T-helper 2 cell (primary cell): ENCODE measurements at regions not wholly inside any gene's neighbourhood (a gene's known extent, or its start where the extent isn't known, plus 50 kb on each side); places are given as distances from the start of the nearest gene placed in this dataset.

ENCODE experiments used
- DNase-seq, 5 experiments: peaks; one replicate each; pipeline versions ENCODE4 v3.0.0 to v3.0.0-alpha.2; 2012 to 2022

DNA sequence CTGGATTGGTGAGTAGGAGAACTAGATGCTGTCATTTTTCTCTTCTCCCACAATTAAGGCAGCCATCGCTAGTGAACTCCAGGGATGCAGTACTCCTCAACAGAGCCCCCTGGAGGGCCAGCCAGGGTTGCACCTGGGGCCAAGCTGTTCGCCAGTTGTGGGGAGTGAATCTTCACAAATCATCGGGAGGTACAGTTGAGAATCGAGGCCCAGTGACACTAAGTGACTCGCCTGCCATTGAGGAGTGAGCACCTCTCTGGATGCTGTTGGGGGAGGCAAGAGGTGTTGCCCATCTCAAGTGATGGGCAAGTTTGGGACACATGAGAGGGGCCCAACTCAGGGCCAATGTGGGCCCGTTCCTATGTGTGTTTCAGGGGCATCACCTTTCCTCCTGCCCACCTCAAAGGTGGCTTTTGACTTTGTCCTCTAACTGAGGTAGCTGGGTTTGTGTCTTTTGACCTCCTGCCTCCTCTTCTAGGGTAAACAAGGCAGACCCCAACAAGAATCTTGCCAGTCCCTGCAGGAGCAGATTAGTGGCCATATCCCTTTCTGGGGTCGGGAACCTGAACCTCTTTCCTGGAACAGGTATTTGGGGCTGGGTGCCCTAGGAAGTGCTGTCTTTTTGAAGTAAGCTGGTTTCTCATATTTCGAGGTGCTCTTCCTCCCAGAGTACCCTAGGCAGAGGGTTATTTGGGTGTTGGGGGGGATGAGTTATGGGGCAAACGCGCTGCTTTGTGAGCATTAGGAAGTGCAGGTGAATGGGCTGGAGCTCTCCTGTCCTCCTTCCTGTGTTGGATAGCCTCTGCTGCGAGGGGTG is 181.2 kb downstream of the MACROH2A1 start:
- DNase-seq: no peak

DNA sequence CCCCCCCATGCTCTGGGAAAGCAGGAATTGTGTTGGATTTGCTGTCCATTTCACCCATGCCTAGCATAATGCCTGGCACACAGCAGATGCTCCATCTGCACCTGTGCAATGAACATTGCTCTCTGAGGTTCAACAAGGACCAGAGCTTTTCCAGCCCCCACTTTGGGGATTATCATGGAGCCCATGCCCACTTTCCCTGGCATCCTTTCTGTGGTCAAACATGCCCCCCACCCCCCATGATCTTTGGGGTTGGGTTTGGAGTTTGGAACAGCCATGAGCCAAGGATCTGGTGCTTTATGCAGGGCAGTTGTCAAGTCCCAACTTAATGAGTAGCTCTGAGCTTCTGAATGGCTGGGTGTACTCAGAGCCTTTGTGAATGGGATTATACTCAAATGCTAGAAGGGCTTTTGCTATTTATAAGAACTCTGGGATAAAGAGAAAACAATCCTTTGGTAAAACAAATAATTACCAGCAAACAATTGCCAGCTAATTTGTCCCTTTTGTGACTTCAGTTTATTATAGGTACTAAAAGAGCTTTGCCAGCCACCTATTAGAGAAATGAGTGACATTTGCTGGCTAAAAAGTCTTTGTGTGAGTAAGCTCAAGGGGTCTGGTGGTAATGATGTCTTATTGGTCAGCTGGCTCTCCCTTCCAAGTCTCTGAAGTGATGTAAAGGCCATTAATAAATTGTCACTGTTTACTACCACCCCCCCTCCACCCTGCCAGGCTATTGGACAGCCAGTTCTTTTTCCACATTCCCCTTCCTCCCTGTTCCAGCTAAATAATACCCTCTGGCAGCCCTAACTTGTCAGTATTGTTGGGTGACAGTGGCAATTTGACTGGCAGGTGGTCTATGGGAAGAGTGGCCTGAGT is 182.3 kb downstream of the MACROH2A1 start:
- no peak for DNase-seq

DNA sequence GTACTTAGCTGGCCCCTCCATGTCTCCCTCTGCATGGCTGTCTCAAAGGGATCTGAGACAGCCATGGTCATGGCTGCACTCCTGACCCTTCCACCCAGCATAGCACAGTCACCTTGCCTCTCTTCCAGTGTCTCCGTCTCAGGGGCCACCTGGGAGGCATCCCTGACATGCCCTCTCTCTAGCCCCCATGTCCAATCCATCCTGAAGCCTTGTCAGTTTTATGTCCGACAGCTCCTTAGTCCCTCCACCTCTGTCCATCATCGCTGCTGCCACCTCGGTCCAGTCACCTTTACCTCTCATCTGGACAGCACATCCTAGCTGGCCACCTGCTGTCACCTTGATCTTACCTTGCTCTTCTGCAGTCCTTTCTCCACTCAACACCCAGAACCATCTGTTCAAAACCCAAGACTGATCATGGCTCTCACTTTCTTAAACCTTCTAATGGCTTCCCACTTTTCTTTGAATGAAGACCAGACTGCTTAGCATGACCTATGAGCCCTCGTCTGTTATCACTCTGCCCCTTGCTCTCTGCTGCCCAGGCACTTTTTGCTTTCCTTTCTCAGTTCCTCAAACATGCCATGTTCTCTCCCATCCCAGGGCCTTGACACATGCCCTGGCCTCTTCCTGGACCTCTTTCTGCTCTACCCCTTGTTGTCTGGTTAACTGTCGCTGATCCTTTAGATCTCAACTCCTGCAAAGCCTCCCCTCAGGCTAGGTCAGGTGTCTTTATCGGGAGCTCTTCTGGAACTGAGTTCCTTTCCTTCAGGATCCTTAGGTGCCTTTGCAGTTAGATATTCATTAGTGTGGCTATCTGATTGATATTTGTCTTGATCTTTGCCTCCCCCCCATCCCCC is 181.8 kb upstream of the PITX1 start:
- no peak for DNase-seq

DNA sequence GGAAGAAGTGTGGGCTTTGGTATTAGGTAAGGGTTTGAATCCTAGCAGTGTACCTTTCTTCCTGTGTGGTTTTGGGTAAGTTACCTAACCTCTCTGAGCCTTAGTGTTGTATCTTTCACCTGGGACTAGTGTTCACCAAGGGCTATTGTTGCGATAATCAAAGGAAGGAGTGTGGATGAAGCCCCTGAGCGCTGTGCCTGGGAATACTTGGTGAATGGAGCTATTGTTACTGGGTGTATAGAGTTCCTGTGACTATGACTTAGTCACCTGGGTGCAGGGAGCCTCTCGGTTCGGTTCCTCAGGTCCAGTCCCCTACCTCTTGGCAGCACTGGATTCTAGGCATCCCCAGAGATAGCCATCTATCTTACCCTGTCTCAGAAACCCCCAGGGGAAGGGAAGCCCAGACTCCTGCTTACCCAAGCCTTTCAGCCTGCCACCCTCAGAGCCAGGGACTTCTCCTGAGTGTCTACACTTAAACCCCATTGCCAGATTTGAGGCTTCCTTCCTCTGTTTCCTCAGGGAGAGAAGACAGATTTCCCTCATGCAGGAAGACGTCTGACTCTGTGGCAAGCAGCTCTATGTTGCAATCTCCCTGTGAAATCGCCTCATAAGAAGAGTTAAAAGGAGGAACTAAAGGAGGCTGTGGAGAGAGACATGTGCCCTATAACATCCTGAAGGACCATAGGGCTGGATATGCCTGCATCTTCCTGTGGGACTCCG is 181.0 kb upstream of the PITX1 start:
- DNase-seq: no peak

DNA sequence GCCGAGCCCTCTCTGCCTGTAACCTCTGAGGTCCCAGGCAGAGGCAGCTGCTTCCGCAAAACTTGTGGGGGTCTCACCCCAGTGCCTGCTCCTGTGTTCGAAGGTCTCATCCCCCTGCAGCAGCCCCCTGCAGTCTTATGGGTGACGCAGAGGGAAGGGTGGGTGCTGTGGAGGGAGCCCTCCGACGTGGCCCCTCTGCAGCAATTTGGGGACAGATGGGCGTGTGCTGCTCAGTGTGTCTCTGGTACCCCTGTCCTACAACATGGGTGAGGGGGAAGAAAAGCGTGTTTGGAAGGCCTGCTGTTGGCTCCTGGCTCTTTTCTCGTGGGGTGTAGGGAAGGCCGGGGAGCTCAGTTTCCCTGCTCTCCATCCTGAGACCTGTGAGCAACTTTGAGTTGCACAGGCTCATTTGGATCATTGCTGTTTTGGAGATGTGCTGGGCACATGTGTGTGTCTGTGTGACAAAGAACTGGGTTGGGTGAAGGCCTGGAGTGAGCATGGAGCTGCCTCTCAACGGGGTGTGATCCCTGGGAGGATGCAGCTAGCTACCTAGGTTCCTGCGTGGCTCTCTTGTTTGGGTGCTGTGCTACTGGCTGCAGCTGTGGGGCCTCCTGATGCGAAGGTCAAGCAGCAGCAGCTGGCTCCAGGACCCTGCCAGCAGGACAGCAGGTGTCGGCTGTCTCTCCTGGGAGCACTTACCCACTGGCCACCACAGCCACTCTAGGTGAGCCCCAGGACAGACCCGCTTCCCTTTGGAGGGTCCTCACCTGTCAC is 179.6 kb upstream of the PITX1 start:
- no peak for DNase-seq

DNA sequence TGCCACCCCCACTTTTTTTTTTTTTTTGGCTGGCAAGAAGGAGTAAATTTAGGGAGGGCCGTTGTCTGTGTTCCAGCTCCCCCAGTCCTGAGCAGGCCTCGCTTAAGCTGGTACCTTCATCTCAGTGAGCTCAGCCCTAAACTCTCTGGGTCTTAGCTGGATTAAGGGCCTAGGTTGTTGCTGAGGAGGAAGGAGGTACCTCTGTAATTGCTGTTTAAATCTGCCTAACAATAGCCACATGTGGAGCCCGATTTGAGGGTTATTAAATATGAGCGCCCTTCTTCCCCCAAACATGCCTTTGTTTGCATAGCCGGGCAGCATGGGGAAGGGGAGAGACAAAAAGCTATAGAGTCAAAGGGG is 179.0 kb upstream of the PITX1 start:
- DNase-seq: no peak

DNA sequence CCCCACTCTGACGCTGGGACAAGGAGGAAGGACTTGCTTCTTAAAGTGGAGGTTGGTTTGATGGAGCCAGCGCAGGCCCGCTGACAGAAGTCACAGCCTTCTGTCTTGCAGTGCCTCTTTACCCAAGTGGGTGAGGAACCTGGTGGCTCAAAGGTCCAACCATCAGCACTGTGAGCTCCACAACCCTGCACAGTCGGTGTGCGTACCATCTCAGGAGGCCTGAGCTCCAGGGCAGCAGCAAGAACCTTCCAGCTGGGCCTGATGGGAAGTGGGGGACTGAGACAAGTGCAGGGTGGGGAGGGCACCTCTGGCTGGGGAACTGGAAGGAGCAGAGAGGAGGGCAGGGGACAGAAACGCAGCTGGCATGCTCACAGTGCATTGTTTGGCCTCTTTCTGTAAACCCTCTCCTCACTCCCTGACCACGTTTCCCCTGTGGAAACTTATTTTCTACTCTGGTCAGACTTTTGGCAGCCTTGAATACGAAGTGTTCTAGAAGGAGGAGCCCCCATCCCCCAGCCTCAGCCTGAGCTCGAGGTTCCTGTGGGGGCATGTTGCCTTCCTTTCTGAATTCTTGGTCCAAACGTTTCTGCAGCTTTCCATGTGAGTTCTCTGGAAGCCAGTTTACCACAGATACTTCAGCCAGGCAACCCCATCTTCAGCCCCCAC is 178.5 kb upstream of the PITX1 start:
- no peak for DNase-seq

DNA sequence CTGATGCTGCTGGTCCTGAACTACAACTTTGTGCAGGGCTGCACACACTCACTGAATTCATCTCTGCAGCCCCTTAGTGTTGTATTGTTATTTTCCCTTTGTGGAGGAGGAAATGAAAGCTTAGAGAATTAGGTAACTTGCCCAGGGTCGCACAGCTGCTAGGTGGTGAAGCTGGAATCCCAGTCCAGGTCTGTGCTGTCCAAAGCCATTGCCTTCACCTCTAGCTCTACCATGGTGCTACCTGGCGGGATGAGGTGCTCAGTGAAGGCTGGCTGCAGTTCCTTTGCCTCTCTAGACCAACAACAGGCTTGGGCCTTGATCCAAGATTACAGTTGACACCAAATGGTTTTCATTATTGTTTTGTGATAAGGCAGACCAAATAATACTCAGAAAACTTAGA is 177.8 kb upstream of the PITX1 start:
- DNase-seq: no peak

DNA sequence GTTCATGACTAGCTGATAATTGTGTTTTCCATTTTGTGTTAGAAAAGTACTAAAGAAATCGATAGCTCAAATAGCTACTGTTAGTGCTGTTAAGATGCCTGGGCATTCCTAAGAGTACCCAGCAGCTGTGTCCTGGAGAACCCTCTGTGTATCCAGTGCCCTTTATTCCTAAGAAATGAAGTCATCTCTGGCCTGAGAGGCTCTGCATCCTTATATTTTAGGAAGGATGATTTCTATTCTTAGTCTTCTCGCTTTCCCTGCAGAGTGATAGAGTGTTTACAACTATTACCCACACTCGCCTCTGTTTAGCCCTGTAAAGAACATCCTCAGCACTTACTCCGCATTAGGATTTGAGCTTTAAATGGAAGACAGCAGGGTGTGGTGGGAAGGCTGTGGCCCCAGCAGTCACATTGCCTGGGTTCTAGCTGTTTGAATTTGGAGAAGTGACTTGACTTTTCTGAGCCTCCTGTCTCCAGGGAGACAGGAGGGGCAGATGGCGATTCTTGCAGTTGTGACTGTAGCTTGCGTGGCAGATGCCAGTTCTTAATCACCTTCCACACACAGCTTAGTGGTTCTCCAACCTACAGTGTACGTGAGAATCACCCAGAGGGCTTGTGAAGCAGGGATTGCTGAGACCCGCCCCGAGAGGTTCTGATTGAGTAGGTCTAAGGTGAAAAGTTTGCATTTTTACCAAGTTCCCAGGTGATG is 177.2 kb upstream of the PITX1 start:
- DNase-seq: no peak

DNA sequence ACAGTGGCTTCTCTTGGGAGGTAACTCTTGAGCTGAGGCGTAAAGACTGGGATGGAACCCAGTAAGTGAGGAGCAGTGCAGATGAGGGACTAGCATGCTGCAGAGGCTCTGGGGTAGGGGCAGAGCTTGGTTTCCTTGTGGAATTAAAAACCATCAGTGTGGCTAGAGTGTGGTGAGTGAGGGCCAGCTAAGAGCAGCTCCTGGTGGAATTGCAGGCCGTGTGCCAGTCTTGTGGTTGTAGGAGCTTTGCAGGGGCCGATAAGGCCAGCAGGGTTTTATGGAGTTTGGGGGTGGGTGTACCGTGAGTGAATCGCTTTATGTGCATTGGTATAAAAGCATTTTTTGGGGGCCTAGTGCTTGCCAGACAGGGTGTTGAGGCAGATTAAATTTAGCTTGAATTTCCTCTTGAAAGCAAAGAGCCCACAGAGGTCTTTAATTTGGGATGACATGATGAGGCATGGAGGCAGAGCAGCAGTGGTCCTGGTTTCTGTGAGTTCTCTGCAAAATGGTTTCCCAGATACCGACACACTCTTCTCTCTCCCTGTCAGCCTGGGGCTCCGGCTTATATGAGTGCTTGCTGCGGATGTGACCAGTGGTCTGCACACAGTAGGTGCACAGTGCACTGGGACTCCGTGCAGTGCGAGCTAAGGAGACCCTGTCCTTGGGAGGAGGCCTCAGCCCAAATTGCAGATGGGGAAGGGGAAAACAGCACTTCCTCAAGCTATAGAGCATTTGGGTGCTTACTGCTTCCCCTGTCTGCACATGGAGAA is 176.4 kb upstream of the PITX1 start:
- no peak for DNase-seq

DNA sequence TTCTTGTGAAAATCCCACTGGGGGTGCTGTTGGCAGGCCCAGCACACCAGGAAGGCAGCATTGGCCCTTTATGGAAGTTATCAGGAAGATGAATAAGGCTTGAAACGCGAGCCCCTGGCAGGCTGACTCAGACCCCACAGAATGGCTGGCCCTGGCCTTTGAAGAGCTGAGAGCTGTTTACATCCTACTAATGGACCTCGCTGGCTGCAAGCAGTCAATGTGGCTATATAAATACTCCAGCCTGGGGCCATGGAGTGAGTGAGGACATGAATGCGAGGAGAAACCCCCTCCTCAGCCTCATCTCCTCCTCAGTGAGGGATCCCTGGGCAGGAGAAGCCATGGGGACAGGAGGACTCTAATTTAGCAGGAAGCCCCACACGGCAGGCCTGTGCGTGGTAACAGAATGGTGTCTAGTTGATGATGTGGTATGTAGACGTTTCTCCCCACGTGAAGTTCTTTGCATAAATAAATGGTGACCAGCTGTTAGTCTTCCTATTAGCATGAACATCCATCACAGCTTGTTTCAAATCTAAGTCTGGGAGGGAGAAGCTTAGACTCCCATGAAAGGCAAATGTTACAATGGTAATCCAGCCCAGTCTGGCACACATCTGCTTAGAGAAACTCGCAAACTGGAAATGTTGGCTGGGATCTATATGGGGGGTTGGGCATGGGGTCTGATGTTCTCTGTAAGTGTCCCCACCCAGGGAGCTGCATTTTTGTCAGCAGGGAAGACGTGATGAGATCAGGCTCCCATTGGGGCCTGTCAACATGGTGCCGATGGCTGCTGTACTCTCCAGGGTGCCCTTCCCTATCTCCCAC is 175.1 kb upstream of the PITX1 start:
- DNase-seq: no peak

DNA sequence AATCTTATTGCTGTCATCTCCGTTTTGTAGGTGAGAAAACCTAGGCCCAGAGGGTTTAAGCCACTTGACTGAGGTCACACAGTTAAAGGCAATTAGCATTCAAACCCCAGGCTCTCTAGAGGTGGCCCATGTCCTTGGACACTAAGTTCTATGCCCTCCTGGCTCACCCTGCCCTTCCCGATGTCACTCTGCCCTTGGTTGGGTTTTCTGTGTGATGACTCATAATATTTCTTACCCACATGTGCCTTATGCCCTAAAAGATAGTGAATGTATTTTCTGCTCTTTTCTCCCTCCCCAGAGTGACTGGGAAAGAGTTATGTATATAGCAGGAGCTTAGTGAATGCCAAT is 174.5 kb upstream of the PITX1 start:
- DNase-seq: no peak

DNA sequence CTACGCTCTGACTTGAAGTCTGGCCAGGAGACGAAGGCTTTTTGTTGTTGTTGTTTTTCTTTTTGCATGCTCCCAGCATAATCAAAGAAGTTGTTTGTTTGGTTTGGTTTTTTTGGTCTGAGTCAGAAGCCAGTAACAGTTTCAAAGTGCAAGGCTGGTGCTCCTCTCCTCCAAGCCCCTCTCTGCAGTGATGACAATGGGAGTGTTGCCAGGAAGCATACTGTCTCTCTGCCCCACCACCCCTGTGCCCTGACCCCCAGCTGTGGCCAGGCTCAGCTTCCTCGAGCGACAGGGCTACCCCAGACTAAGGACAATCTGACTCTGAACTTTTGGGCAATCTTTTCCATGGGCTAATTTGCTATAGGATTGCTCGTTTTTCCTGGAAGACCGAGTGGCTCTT is 173.8 kb upstream of the PITX1 start:
- DNase-seq: no peak

DNA sequence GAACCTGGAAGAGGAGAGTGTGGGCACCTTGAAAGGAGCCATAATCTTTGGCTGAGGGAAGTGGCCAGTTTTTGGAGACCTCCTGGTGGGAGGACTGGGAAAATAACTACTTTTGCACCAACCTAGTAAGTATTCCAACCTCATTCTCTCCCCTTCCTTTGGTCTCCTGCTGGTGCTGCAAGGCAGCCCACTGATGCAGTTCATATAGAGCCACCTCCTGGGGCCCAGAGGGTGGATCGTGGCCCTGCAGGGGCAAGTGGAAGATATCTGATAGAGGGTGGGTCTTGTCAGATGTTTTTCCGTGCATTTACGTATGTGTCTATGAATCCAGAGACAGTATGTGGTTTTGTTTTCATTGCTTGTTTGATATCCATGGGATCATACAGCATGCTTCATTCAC is 172.8 kb upstream of the PITX1 start:
- no peak for DNase-seq

DNA sequence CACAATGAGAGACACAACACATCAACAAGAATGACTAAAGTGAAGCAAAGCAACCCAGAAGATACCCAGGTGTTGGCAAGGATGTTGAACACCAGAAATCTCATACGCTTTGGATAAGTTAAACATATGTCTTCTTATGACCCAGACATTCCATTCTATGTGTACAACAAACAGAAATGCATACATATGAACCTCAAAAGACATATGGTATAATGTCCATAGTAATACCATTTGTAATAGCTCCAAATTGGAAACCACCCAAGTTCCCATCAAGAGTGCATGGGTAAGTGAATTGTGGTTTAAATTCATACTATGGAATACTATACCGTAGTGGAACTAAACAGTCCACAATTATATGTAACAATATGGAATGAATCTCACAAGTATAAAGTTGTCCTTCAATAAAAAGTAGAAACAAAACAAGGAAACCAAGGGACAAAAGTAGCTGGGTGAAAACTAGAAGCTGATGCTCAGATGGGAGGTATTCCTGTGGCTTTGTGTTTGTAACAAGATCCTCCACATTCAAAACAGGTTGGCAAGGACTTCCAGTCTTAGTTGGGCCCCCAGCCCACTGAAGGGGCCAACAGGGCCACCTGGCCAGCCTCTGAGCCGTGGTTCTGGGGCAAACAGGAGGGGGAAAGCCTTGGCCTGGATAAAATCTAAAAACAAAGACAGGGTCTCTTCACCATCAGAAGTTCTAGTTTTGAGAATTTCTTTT is 171.8 kb upstream of the PITX1 start:
- DNase-seq: no peak

DNA sequence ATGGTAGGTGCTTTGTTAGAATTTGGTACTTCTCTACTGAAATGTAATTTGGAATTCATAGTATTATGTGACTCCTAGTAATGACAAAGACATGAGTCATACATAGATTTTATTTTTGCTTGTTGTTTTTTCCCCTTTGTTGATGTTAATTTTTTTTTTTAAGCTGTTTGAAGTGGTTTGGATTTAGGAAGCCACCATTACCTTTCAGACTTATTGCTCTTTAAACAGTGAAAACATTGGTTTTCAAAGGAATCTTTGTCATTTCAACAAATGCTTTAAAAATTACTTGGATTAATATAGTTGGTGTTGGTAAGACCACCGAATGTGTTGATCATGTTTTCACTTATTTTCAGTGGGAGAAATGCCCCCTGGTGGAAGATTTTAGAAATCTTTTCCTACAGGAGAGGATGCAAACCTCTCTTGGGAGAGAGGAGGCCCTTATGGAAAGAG is 170.1 kb upstream of the PITX1 start:
- DNase-seq: no peak

DNA sequence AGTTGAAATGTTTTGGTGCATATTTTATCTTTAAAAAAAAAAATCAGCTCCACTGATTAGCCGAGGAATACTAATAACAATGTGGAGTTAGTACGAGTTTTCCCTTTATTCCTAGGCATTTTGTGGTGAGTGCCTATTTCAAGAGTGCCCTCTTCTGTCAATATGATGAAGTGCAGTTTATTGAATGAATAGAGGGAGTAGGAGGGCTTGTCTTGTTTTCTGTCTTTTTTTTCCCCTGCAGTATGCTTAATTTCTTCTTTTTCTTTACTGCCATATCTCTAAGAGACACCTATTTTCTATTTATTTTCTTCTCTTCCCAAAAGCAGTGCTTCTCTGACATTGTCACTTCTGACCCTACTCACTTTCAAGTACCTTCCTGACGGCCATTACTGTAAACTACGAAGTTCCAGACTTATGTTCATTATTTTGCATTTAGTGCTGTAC is 169.6 kb upstream of the PITX1 start:
- DNase-seq: no peak

DNA sequence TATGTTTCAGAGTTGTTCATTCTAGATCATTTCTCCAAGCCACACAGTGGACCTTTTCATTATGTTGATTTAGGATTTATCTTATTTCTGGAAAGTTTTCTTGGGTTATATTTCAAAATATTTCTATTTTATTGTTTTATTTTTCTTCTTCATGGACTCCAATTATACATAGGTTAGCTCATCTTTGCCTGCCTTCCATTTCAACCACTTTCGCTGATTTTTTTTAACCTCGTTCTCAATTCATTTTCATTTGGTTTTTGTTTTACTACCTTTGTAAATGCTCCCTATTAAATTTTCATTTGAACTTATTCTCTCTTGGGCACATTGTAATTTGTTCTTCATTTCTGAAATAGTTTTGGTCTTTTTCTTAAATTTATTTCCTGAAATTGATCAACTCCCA is 169.0 kb upstream of the PITX1 start:
- DNase-seq: no peak
